DMS53 treated with DMSO at 0.1 percent for 48 hours (cell line): ENCODE measurements at regions not wholly inside any gene's neighbourhood (a gene's known extent, or its start where the extent isn't known, plus 50 kb on each side); places are given as distances from the start of the nearest gene placed in this dataset.

Experiments used
- DNase-seq: peaks from one replicate; lab custom pipeline; 2025; ENCODE audit not compliant: unreplicated experiment; lab: John Stamatoyannopoulos, UW

DNA sequence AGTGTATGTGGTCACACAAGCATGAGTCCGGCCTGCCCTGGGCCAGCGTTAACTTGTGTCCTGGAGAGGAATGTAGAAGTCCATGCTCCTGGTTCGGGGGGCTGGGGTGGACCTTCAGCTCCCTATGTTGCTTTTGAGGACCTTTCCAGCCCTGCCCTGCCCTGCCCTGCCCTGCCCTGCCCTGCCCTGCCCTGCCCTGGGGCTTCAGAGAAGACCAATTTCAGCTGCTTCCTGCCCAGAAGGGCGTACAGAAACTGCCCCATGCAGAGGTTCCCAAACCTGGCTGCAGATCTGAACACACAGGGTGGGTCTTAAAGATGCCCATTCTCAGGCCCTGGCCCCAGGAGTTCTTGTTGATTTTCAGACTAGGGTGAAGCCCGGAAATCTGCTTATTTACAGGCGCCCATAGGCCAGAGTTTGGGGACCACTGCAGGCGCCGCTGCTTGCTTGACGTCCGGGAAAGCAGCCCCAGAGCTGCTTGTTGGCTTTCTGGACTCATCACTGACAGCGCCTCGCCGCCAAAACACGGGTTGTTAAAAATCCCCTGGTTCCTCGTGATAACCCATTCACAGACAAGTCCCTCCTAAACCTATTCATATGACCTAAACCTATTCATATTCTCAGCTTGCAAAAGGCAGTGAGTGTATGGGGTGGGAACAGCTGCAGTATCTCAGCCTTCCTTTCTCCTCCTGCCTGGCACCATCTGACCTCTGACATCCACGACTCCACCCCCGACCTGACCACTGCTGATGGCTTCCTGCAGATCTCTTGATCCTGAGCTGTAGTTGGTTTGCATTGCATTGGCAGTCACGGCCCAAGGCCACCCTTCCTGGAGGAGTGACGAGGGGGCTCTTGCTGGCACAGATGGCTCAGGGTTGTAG, 198.3 kb downstream of the GLI2 start:
- DNase-seq = no peak

DNA sequence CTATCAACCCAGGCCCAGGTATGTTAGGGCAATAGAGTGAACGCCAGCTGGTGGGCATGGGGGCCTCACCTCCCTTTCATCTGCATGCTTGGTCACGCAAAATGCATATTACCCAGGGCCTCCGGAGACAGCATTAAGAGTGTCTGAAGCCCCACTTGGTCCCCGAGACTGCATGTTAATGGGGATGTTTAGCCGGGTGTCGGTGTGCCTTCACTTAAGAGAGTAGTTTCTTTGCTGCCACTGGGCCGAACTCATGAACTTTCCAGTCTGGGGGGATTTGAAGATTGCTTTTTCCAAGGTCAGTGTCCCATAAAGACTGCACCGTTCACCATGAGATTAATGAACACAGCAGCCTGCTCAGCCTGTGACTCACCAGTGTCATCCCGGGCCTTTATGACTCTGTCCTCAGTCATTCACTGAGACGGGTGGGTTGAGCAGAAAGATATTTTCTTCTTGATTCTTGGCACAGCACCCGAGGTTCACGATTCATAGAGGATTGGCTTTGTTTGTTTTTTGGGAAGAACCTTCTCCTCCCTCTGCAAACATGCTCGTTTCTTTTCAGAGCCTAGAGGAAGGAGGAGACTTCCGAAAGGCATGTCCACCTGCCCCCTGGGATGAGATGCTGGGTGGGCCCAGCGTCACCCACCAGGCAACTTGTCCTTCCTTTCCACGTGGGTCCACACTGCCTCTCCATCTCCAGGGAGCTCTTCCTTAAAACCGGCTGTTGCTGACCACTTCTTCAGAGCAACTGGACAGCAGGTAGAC, 199.1 kb downstream of the GLI2 start:
- no peak for DNase-seq

DNA sequence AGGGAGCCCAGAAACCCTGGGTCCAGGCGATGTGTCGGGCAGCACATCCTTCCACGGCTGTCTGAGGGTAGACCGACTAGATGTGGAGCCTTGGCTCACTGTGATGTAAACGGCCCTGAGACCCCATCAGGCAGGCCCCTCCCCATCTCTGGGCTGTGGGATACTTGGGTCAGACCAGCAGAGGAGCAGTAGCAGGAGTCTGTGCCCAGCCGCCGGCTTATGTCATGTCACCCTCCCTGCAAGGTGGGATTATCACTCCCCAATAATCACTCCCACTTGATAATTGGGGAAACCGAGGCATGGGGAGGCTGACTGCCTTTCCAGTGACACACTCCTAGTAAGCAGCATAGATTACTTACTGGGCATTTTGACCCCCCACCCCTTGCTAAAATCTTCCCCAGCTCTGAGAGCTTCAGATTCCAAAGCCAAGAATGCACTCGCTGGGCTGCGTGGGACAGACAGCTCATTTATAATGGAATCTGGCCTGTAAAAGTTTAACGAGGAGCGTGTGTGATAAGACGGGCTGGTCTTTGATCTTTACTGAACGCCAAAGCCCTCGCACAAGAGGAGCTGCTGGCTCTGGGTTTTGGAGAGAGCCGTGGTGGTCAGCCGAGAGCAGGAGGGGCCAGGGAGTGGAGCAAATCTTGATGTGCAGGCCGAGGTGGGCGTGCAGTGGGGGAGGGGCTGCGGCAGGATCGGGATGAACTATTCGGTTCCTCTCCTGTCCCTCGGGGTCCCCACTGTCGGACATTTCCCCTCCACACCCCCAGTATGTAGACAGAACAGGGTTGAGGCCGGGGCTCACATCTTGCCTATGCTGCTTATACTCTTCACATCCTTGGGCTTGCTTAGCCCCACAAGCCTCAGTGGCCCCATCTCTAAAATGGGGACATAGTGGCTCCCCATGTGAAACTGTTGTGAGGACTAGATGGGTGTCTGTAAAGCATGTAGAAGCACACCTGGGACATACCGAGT, 200.0 kb downstream of the GLI2 start:
- no peak for DNase-seq

DNA sequence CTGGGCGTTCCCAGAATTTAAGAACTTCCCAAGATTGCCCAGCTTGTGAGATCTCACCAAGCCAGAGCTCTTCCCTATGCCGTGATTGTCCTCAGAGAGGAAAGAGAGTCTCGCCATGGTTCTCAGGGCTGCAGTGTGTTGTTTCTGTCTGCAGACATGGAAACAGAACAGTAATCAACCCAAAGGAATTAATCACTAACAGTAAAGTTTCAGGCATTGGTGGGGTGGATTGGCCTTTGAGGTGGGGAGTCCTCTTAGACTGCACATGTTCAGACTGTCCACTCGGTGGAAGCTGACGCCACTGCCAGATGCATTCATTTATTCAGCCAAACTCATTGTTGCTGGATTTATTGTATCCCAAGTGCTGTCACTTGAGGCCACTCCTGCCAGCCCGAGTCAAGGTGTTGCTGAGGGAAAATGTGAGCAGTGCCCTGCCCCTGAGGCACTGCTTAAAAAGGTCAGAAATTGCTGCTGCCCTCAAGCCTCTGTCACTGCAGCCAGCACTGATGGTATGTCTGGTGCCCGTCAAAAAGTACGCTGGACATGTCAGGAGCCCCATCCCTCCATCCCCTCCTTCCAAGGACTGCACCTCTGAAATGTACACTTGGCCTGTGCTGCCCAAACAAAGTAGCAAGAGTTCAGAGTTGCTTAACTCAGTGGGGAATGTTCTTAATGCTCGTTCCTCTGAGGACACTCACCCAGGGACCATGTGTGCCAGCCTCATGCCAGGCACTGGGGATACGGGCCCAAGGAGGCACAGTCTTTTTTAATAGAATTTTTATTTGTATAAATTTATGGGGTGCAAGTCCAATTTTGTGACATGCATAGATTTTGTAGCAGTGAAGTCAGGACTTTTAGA, 201.0 kb downstream of the GLI2 start:
- DNase-seq = no peak

DNA sequence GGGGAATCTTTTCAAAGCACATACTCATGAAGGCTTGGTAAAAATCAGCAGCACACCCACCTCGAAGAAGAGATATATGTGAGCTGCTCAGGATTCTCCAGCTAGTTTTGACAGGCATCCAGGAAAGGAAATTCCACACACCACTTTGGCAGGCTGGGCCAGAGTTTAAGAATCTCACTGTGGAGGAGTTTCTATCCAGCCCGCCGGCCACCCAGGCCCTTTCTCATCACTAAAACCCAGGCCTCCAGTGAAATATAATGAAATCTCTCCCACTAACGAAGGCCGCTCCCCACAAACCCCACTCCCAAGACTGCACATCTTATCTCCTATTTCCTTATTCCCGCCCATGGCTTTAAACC, 202.0 kb downstream of the GLI2 start:
- DNase-seq = no peak

DNA sequence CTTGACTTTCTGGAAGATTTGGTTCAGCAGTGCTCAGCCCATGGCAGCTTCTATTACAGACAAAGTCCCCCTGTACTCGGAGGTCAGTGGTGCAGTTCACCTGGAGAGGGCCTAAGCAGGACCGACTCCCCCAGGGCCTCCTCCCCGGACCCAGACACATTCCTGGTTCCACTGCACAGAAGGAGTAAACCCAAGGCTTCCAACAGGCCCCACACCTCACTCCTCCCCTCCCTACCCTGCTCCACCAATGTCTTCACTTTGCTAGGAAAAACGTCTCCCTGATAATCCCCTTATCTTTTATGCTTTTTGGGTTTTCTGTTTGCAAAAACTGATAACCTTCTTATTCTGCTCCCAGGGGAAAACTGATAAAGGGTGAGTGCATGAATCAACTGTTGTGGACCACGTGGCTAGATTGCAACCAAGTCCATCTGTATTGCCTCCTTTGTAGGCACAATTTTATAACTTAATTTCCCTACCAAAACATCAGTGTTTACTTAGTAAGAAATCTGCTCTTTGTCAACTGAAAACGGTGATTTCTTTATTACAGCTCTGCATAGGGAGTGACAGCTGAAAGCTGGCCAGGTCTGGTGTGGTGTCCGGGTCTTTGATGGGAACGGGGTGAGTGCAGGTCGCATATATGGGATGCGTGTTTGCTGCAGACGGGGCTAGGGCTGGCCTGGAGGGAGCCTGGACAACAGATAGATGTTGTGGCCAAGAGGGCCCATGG, 202.5 kb downstream of the GLI2 start:
- DNase-seq = no peak

DNA sequence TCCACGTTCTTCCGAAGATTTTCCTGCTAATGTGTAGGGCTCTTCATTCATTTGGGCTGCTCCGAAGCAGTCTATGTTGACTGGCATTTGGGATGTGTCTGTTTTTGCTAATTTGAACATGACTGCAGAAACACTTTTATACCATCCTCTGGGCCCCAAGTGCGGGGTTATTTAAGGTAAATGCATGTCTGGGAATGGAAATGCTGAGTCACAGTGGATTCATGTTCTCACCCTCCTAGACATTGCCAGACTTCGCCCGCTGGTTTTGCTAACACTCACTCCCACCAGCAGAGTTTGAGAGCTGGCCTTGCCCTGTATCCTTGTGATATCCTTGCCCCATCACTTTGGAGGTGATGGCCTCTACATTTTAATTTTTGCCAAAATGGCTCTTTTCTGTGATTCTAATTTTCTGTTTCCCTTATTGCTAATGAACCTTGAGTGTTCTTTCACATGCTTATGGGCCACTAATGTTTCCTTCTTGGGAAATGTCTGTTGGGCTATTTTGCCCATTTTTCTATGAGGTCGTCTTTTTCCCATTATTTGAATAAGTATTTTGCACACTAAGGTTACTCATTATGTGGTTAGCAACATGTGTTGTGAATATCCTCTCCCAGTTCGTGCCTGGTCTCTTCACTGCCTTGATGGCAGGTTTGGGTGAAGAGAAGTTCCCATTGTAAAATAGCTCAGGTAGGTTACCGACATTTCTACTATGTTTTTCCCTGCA, 204.1 kb downstream of the GLI2 start:
- no peak for DNase-seq

DNA sequence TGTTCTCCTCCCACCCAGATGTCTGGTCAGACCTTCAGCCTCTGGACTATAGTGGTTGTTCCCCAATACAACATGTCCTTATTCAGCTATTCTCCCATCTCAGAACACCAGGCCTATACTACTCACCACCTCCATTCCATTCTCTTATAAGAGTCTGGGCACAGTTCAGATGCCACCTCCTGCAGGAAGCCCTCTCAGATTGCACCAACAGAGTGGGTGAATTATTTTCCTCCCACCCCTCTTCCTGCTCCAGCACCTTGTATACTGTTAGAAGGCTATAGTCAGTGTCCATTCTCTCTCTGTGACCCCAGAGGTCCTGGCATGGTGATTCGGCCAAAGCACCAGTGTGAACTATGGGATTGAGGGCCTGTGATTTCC, 204.6 kb downstream of the GLI2 start:
- DNase-seq = no peak

DNA sequence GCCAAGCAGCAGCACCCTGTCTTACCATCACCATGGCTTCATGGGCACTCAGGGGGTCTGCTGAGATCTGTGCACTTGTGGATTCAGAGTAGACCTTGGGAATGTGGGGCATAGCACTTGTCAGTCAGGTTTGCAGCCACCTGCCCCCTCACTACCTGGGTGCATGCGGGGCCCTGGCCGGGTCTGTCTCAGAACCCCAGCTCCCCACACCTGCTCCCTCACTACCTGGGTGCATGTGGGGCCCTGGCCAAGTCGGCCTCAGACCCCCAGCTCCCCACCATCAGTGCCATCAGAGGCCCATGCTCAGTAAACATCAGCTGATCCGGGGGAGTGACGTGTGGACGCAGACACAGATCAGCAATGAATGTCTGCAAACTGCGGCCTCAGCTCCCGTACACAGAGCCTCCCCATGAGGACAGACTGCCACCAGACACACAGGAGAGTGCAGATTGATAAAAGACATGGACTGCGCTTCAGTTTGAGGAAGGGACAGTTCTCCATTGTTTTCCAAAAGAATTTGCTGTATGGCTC, 205.1 kb downstream of the GLI2 start:
- DNase-seq = no peak

DNA sequence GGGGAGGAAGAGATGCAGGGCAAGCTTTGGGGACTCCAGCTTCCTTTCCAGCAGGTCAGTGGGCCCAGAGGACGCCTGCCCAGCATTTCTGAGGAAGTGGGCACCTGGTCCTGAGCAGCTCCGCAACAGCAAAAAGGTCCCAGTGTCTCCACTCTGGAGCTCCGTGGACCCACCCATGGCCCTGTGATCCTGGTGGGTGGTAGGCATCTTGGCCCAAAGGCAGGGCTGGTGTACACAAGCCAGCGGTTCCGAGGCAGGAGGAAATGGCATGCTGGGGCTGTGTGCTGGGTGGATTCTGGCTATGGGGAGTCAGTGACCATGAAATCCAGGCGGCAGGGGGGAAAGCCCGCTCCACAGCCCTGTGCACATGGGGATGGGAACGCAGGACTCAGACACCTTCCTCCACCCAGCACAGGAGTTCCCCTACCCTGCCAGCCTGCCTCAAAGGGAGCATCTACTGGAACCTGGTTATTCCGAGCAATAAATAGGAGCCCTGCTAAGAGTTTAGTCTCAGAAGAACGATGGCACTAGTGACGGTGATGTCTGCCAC, 206.0 kb downstream of the GLI2 start:
- DNase-seq = no peak

DNA sequence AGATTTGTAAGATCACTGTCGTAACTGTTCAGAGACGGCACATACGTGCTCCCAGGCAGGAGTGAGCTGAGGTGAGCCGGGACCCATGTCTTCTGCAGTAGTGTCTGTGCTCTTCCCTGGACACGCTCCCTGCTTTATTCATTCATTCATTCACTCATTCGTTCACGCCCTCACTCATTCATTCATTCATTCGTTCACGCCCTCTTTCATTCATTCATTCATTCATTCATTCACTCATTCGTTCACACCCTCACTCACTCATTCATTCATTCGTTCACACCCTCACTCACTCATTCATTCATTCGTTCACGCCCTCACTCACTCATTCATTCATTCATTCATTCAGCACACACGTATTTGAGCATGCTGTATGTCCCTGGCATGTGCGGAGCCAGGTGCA, 207.0 kb downstream of the GLI2 start:
- no peak for DNase-seq

DNA sequence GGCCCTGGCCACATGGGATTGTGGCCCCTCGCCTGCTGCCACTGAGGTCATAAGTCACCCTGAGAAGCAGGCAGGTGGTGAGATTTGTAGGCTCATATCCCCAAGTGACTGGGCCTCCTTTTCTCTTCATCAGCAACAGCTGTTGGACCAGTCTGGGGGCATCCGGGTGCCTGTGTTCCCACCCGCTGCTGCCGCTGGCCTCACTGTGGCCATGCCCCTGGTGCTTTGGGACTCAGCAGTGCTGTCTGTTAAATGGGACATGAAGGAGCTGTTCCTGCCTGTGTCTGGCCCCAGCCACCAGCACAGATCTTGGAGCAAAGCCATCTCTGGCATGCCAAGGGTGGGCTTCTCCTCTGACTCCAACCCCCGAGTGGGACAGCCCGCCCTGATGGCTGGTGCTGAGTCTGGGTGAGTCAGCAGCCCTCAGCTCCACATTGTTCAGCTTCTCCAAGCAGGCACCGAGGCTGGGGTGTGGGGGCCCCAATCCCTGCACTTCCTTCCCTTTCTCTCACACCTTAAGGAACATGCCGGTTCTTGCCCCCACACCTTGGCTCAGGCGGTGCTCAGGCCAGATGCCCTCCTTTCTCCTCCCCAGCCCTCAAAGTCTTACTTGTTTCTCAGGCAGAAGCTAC, 207.9 kb downstream of the GLI2 start:
- DNase-seq = no peak

DNA sequence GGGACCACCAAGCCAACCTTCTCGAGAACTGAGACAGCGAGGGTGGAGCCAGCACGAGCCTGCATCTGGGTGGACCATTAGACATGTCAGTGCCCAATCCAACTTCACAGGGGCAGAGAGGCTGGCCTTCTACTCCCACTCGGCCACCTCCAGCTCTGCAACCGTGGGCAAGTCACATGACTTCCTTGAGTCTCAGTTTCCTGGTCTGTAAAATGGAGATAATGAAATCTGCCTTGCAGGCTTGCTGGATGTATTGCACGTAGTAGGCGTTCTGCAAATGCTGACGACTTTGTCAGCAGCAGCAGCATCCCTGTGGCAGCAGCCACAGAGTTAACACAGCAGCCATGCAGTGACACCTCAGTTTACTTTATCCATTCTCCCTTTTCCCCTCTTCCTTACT, 208.9 kb downstream of the GLI2 start:
- no peak for DNase-seq

DNA sequence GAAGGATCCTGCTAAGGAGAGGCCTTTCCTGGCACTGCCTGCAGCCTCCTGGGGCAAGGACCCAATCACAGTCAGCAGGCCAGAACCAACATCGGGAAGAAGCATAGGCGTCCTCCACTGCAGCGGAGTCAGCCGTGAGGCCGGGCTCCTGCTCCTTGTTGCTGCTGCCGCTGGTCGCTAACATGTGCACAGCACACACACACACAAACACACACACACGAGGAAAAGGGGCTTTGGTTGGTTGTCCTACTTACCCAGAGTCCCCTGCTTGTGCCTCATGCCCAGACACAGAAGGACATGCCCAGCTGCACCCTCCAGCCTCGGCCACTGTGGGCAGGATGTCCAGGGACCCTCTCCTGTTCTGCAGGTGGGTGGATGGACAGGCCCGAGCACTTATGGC, 209.4 kb downstream of the GLI2 start:
- no peak for DNase-seq

DNA sequence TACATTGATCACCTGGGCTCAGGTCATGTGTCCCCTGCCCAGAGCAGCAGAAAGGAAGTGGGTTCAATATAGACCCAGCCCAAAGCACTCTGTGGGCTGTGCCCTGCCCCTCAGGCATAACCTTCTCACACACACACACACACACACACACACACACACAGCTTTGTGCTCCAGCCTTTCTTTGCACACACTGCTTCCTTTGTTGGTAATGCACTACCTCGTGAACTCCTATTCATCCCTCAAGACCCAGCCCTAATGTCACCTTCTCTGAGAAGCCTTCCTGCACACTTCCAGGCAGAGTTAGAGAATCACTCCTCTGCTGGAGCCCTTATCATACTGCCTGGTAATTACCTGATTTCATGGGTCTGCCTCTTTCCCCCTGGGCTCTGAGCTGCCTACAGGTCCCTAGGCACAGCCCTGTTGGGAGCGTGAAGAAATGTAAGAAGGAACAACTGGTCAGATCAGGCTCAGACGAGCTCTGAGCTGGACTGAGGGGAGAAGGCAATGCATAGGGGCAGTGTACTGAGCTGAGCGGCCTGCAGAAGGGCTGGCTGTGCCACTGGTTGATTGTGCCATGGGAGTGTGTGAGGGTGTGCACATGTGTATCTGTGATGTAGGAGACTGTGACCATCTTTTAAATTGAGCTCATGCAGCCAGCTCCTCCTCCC, 210.3 kb downstream of the GLI2 start:
- DNase-seq = no peak

DNA sequence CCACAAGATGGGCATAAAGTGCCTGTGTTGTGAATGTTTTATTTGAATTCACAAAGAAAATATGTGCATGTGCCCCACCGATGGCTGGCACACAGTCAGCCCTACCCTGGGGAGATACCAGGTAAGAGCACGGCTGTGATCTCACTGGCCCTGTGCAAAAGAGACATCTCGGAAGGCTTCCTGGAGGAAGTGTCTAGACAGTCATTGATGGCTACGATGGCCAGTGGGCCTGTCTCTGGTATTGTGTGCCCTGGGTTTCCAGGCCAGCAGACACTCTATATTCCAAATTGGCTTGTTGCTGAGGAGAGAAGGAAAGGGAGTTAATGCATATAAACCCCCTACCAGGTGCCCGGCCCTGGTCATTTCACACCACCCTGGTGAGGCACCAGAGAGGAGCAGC, 211.7 kb downstream of the GLI2 start:
- DNase-seq = no peak

DNA sequence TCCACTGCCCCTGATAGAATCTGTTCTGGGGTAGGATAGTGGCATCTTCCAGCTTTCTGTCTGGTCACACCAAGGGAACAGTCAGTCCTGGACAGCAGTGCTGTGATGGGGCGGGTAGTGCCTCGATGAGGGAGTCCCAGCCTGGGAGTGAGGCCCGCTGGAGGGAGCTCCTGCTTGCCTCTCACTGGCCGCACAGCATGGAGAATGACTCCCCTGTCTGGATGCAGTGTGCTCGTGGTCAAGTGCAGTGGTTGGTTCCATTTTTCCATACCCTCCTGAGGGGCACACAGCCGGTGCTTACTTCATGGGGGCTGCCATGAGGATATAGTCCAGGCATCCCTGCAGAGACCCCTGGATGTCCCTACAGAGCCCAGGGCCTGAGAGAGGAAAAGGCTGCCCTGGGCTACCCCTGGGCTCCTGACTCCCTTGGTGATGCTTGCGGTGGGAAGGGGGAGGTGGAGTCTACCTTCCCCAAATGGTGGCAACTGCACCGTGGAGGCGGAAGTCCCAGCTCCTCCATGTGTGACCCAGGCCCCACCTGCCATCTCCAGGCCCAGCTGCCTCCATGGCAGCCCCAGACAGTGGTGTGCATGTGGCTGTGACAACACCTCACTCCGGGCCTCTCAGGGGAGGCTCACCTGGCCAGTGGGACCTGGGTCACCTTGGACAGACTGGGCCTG, 212.5 kb downstream of the GLI2 start:
- DNase-seq = no peak
